Transverse colon (tissue), 4 donors: ENCODE measurements at regions not wholly inside any gene's neighbourhood (a gene's known extent, or its start where the extent isn't known, plus 50 kb on each side); places are given as distances from the start of the nearest gene placed in this dataset.

Experiments
- DNase-seq: peaks from one replicate; pipeline ENCODE4 v3.0.0-alpha.2; 2019
- H3K27ac ChIP-seq, 4 donors: fragments of 200-600 bp; sonication (generic); 2 replicates each; pipeline ENCODE4 v1.5.1; 2016 to 2018; ENCODE audit warnings: inconsistent platforms in 4 of 4
- H3K27me3 ChIP-seq: fragments of 200-600 bp; sonication (generic); 2 replicates; pipeline ENCODE4 v1.5.1; 2017; ENCODE audit warnings: inconsistent platforms
- H3K36me3 ChIP-seq, 4 donors: fragments of 200-600 bp; sonication (generic); 2 replicates each; pipeline ENCODE4 v1.5.1; 2017 to 2019; ENCODE audit warnings: inconsistent platforms in 4 of 4
- H3K4me1 ChIP-seq, 4 donors: fragments of 200-600 bp; sonication (generic); 2 replicates each; pipeline ENCODE4 v1.5.1; 2017 to 2020; ENCODE audit warnings: inconsistent platforms in 4 of 4
- H3K4me3 ChIP-seq, 4 donors: fragments of 200-600 bp; sonication (generic); 1 replicate in 1 of 4; 2 replicates in 3 of 4; pipeline versions ENCODE4 v1.5.1 to v1.6.1; 2017 to 2019; ENCODE audit warnings: inconsistent platforms in 4 of 4
- H3K9me3 ChIP-seq, 2 donors: fragments of 200-600 bp; sonication (generic); 2 replicates each; pipeline ENCODE4 v1.5.1; 2017 to 2019; ENCODE audit warnings: inconsistent platforms in 2 of 2
- CTCF ChIP-seq, 5 experiments: fragments of 200-600 bp in 3 of 5; fragments of 450-650 bp in 2 of 5; sonication (generic) in 3 of 5; IDR thresholded peaks; 1 replicate in 2 of 5; 2 replicates in 3 of 5; pipeline ENCODE4 v1.5.1; 2016 to 2017; ENCODE audit warnings: antibody characterized with exemption in 5 of 5, inconsistent platforms in 3 of 5, mild to moderate bottlenecking in 2 of 5, moderate library complexity in 1 of 5
- EP300 ChIP-seq: sonication (generic); formaldehyde crosslinking; IDR thresholded peaks from one replicate; pipeline ENCODE4 v1.6.1; 2017; ENCODE audit warnings: antibody characterized with exemption, low read depth
- POLR2A ChIP-seq: fragments of 450-650 bp; IDR thresholded peaks from one replicate; pipeline ENCODE4 v1.6.1; 2016; ENCODE audit warnings: antibody characterized with exemption, mild to moderate bottlenecking, moderate library complexity
- POLR2AphosphoS5 ChIP-seq, 3 donors: sonication (generic); formaldehyde crosslinking; IDR thresholded peaks; one replicate each; pipeline ENCODE4 v1.6.1; 2016; ENCODE audit warnings: antibody characterized with exemption in 3 of 3
- WGBS, 2 donors: methylation state at CpG; one replicate each; pipeline ENCODE4 v1.1.5; 2018; ENCODE audit warnings: low coverage in 1 of 2; 5-methylcytosine and 5-hydroxymethylcytosine counted together
- in situ Hi-C, 4 donors: fragments of 200-750 bp; cut with MboI; loops; one replicate each; pipeline versions ENCODE4 v1.15.0 to v1.15.1; 2017; ENCODE audit warnings: low sequenced_read_pairs in 3 of 4, low pct_ligation_motif_present in 1 of 4, low pct_unique_long_range_greater_than_20kb in 1 of 4
- intact Hi-C: fragments of 100-400 bp; cut with DNase I; formaldehyde crosslinking; loops from one replicate; pipeline ENCODE4 v1.15.1; 2023; ENCODE audit warnings: low total_unique reads

GRCh38 chr4:126834854-126835253 is 797.9 kb upstream of the INTU start:
- in situ Hi-C loops (no loop called here), intact Hi-C loops (no loop called here)
- no peak overlapping the region for H3K4me3 ChIP-seq
- H3K27me3 ChIP-seq: no peaks in the 10 kb centered on the region
- DNase-seq: no peak
- TF ChIP-seq POLR2A: no peak
- TF ChIP-seq POLR2AphosphoS5 (IDR thresholded peaks at IDR 0.05): no peak
- no peak for TF ChIP-seq CTCF (IDR thresholded peaks at IDR 0.05)
- no peak for TF ChIP-seq EP300
- H3K9me3 ChIP-seq: peaks cover 4 to 16% of the 10 kb centered on the region in 2 donors
- H3K36me3 ChIP-seq: no peaks in the 10 kb centered on the region
- H3K27ac ChIP-seq: no peak overlapping the region
- H3K4me1 ChIP-seq: no peaks in the 10 kb centered on the region

GRCh38 chr4:126838941-126839679 is 793.6 kb upstream of the INTU start:
- no peaks in the 10 kb centered on the region for H3K4me1 ChIP-seq
- no peak for DNase-seq
- in situ Hi-C loops: no loop called here
- no peaks in the 10 kb centered on the region for H3K27me3 ChIP-seq
- H3K4me3 ChIP-seq: no peak overlapping the region
- H3K9me3 ChIP-seq: peaks cover 4 to 16% of the 10 kb centered on the region in 2 donors
- 67 to 75% methylated on average over 3 of the region's 3 CpGs for WGBS, 2 donors
- TF ChIP-seq EP300 (no peak), CTCF (IDR thresholded peaks at IDR 0.05) (no peak), POLR2AphosphoS5 (IDR thresholded peaks at IDR 0.05) (no peak), POLR2A (no peak)
- H3K27ac ChIP-seq: no peak overlapping the region
- intact Hi-C loops: no loop called here
- H3K36me3 ChIP-seq: no peaks in the 10 kb centered on the region

- in situ Hi-C loops (no loop called here), intact Hi-C loops (no loop called here)
- no peaks in the 10 kb centered on the region for H3K27me3 ChIP-seq
- TF ChIP-seq EP300 (no peak), POLR2AphosphoS5 (IDR thresholded peaks at IDR 0.05) (no peak)
- WGBS, 2 donors: 83 to 84% methylated on average over 1 to 3 of the region's 5 CpGs
- H3K27ac ChIP-seq: no peak overlapping the region
- H3K9me3 ChIP-seq: peaks cover 5 to 7% of the 10 kb centered on the region in 2 donors
- H3K4me1 ChIP-seq: no peaks in the 10 kb centered on the region
- DNase-seq: no peak
- no peaks in the 10 kb centered on the region for H3K36me3 ChIP-seq
- H3K4me3 ChIP-seq: no peak overlapping the region
Measured at GRCh38 chr4:126843492-126844067, 789.2 kb upstream of the INTU start.

GRCh38 chr4:126850286-126850685 is 782.5 kb upstream of the INTU start:
- WGBS, 2 donors: 42% methylated on average over 1 of the region's 1 CpG; no CpG with 5 or more reads in 1 of the 2 donors
- Histone ChIP-seq H3K36me3 (no peaks in the 10 kb centered on the region), H3K9me3 (peaks cover 5 to 7% of the 10 kb centered on the region in 2 donors), H3K27me3 (no peaks in the 10 kb centered on the region), H3K27ac (no peak overlapping the region), H3K4me1 (no peaks in the 10 kb centered on the region), H3K4me3 (no peak overlapping the region)
- TF ChIP-seq POLR2AphosphoS5 (IDR thresholded peaks at IDR 0.05) (no peak), POLR2A (no peak)
- intact Hi-C loops (no loop called here), in situ Hi-C loops (no loop called here)
- DNase-seq: no peak

- Histone ChIP-seq H3K36me3 (no peaks in the 10 kb centered on the region), H3K27ac (no peak overlapping the region), H3K27me3 (no peaks in the 10 kb centered on the region), H3K4me1 (no peaks in the 10 kb centered on the region), H3K9me3 (peaks cover 5 to 7% of the 10 kb centered on the region in 2 donors), H3K4me3 (no peak overlapping the region)
- in situ Hi-C loops (no loop called here), intact Hi-C loops (no loop called here)
- 78 to 89% methylated on average over 1 of the region's 1 CpG for WGBS, 2 donors
- no peak for DNase-seq
- no peak for TF ChIP-seq POLR2A
- TF ChIP-seq CTCF (IDR thresholded peaks at IDR 0.05): no peak
- no peak for TF ChIP-seq POLR2AphosphoS5 (IDR thresholded peaks at IDR 0.05)
- TF ChIP-seq EP300: no peak
Measured at GRCh38 chr4:126851391-126851790, 781.4 kb upstream of the INTU start.
